BLaER1 (cell line): ENCODE measurements at regions not wholly inside any gene's neighbourhood (a gene's known extent, or its start where the extent isn't known, plus 50 kb on each side); places are given as distances from the start of the nearest gene placed in this dataset.

ENCODE experiments used
- H3K27ac ChIP-seq: shearing (Covaris generic); formaldehyde crosslinking; 2 replicates; pipeline ENCODE4 v1.8.1; 2022
- H3K27me3 ChIP-seq: shearing (Covaris generic); formaldehyde crosslinking; 2 replicates; pipeline ENCODE4 v1.8.1; 2022
- H3K36me3 ChIP-seq: shearing (Covaris generic); formaldehyde crosslinking; 2 replicates; pipeline ENCODE4 v1.8.1; 2022
- H3K4me1 ChIP-seq: shearing (Covaris generic); formaldehyde crosslinking; 2 replicates; pipeline ENCODE4 v1.8.1; 2022
- H3K4me2 ChIP-seq: shearing (Covaris generic); formaldehyde crosslinking; 2 replicates; pipeline ENCODE4 v1.8.1; 2022
- H3K4me3 ChIP-seq: shearing (Covaris generic); formaldehyde crosslinking; 2 replicates; pipeline ENCODE4 v1.8.1; 2022
- H3K9ac ChIP-seq: shearing (Covaris generic); formaldehyde crosslinking; 2 replicates; pipeline ENCODE4 v1.8.1; 2022
- H3K9me3 ChIP-seq: shearing (Covaris generic); formaldehyde crosslinking; 2 replicates; pipeline ENCODE4 v1.8.1; 2022
- H4K20me1 ChIP-seq: shearing (Covaris generic); formaldehyde crosslinking; 2 replicates; pipeline ENCODE4 v1.8.1; 2022
- Cebpa-rat ChIP-seq: shearing (Covaris generic); IDR thresholded peaks from 2 replicates; pipeline ENCODE4 v1.8.1; 2022

GRCh38 chr3:140752499-140752898, 74.6 kb downstream of the TRIM42 start:
- H3K9me3 ChIP-seq = no peaks in the 10 kb centered on the region
- H3K27me3 ChIP-seq = no peaks in the 10 kb centered on the region
- no peak overlapping the region for H3K4me2 ChIP-seq
- no peaks in the 10 kb centered on the region for H3K36me3 ChIP-seq
- no peak for TF ChIP-seq Cebpa-rat
- no peak overlapping the region for H3K27ac ChIP-seq
- peaks cover 16% of the 10 kb centered on the region; the same call in 1 of the 2 replicates for H3K4me1 ChIP-seq
- H3K4me3 ChIP-seq = no peak overlapping the region
- H4K20me1 ChIP-seq = no peaks in the 10 kb centered on the region
- H3K9ac ChIP-seq = no peak overlapping the region

GRCh38 chr3:140753865-140754754, 76.2 kb downstream of the TRIM42 start:
- Histone ChIP-seq H3K9me3 (no peaks in the 10 kb centered on the region), H3K4me3 (no peak overlapping the region), H3K4me1 (peaks cover 16% of the 10 kb centered on the region; the same call in 1 of the 2 replicates), H3K4me2 (no peak overlapping the region), H3K36me3 (no peaks in the 10 kb centered on the region), H3K27me3 (no peaks in the 10 kb centered on the region), H3K27ac (no peak overlapping the region), H4K20me1 (no peaks in the 10 kb centered on the region), H3K9ac (no peak overlapping the region)
- TF ChIP-seq Cebpa-rat = no peak

GRCh38 chr3:140754936-140755335, 77.1 kb downstream of the TRIM42 start:
- H3K36me3 ChIP-seq = no peaks in the 10 kb centered on the region
- H3K27me3 ChIP-seq = no peaks in the 10 kb centered on the region
- no peaks in the 10 kb centered on the region for H4K20me1 ChIP-seq
- no peaks in the 10 kb centered on the region for H3K9me3 ChIP-seq
- H3K27ac ChIP-seq = no peak overlapping the region
- peaks cover 16% of the 10 kb centered on the region; the same call in 1 of the 2 replicates for H3K4me1 ChIP-seq
- no peak overlapping the region for H3K4me3 ChIP-seq
- no peak for TF ChIP-seq Cebpa-rat
- no peak overlapping the region for H3K4me2 ChIP-seq
- no peak overlapping the region for H3K9ac ChIP-seq

- no peak overlapping the region for H3K27ac ChIP-seq
- H3K27me3 ChIP-seq = no peaks in the 10 kb centered on the region
- H3K4me3 ChIP-seq = no peak overlapping the region
- H3K9ac ChIP-seq = no peak overlapping the region
- H3K4me1 ChIP-seq = peaks cover 16% of the 10 kb centered on the region; the same call in 1 of the 2 replicates
- H3K36me3 ChIP-seq = no peaks in the 10 kb centered on the region
- H3K4me2 ChIP-seq = no peak overlapping the region
- no peak for TF ChIP-seq Cebpa-rat
- no peaks in the 10 kb centered on the region for H3K9me3 ChIP-seq
- H4K20me1 ChIP-seq = no peaks in the 10 kb centered on the region
Observed at GRCh38 chr3:140756240-140757016, 78.6 kb downstream of the TRIM42 start.

- no peaks in the 10 kb centered on the region for H3K36me3 ChIP-seq
- H3K9ac ChIP-seq = no peak overlapping the region
- H3K9me3 ChIP-seq = no peaks in the 10 kb centered on the region
- H3K27ac ChIP-seq = no peak overlapping the region
- H3K4me3 ChIP-seq = no peak overlapping the region
- peaks cover 15% of the 10 kb centered on the region; the same call in 1 of the 2 replicates for H3K4me1 ChIP-seq
- no peaks in the 10 kb centered on the region for H4K20me1 ChIP-seq
- no peak for TF ChIP-seq Cebpa-rat
- H3K27me3 ChIP-seq = no peaks in the 10 kb centered on the region
- no peak overlapping the region for H3K4me2 ChIP-seq
Observed at GRCh38 chr3:140758791-140759444, 81.1 kb downstream of the TRIM42 start.

- H3K9ac ChIP-seq = no peak overlapping the region
- H4K20me1 ChIP-seq = no peaks in the 10 kb centered on the region
- no peaks in the 10 kb centered on the region for H3K27me3 ChIP-seq
- no peaks in the 10 kb centered on the region for H3K36me3 ChIP-seq
- no peak overlapping the region for H3K27ac ChIP-seq
- no peak overlapping the region for H3K4me2 ChIP-seq
- no peaks in the 10 kb centered on the region for H3K9me3 ChIP-seq
- no peaks in the 10 kb centered on the region for H3K4me1 ChIP-seq
- no peak overlapping the region for H3K4me3 ChIP-seq
- no peak for TF ChIP-seq Cebpa-rat
Observed at GRCh38 chr3:140760324-140761075, 82.6 kb downstream of the TRIM42 start.

- Histone ChIP-seq H3K9me3 (no peaks in the 10 kb centered on the region), H3K4me3 (no peak overlapping the region), H3K36me3 (no peaks in the 10 kb centered on the region), H3K4me2 (no peak overlapping the region), H3K27me3 (no peaks in the 10 kb centered on the region), H3K4me1 (no peaks in the 10 kb centered on the region), H4K20me1 (no peaks in the 10 kb centered on the region), H3K9ac (no peak overlapping the region), H3K27ac (no peak overlapping the region)
- TF ChIP-seq Cebpa-rat = no peak
Observed at GRCh38 chr3:140761076-140761639, 83.3 kb downstream of the TRIM42 start.

- Histone ChIP-seq H3K9ac (no peak overlapping the region), H3K9me3 (no peaks in the 10 kb centered on the region), H3K4me3 (no peak overlapping the region), H3K27ac (no peak overlapping the region), H3K4me1 (no peaks in the 10 kb centered on the region), H3K4me2 (no peak overlapping the region), H3K27me3 (no peaks in the 10 kb centered on the region), H3K36me3 (no peaks in the 10 kb centered on the region), H4K20me1 (no peaks in the 10 kb centered on the region)
- no peak for TF ChIP-seq Cebpa-rat
Observed at GRCh38 chr3:140762746-140763145, 84.9 kb downstream of the TRIM42 start.

- H4K20me1 ChIP-seq = no peaks in the 10 kb centered on the region
- H3K4me2 ChIP-seq = no peak overlapping the region
- no peaks in the 10 kb centered on the region for H3K9me3 ChIP-seq
- no peak overlapping the region for H3K9ac ChIP-seq
- no peak overlapping the region for H3K4me3 ChIP-seq
- no peaks in the 10 kb centered on the region for H3K4me1 ChIP-seq
- no peak for TF ChIP-seq Cebpa-rat
- no peaks in the 10 kb centered on the region for H3K36me3 ChIP-seq
- no peaks in the 10 kb centered on the region for H3K27me3 ChIP-seq
- no peak overlapping the region for H3K27ac ChIP-seq
Observed at GRCh38 chr3:140763532-140763931, 85.7 kb downstream of the TRIM42 start.
